GM12878 (cell line): ENCODE measurements at regions not wholly inside any gene's neighbourhood (a gene's known extent, or its start where the extent isn't known, plus 50 kb on each side); places are given as distances from the start of the nearest gene placed in this dataset.

Source experiments
- ATAC-seq: fragments of 200-7000 bp; cut with Tn5 transposase; 3 replicates; pipeline ENCODE4 v1.9.1; 2020; ENCODE audit warnings: mild to moderate bottlenecking, moderate library complexity
- BruUV-seq: library from RNA; stranded (reverse); fragments of 400-500 nt; replicated peaks from 2 replicates; lab custom pipeline; 2021; lab: Mats Ljungman, UMichigan
- CTCF ChIA-PET: fragments of 300-600 bp; sonication (Branson Sonifier 250); formaldehyde crosslinking; extraction: SDS; loops from one replicate; lab custom pipeline; 2021; ENCODE audit warnings: inconsistent platforms; lab: Yijun Ruan, JAX
- POLR2A ChIA-PET: fragments of 350-600 bp; formaldehyde crosslinking; extraction: SDS; loops from one replicate; lab custom pipeline; 2021; ENCODE audit warnings: inconsistent platforms; lab: Charles Lee
- RAD21 ChIA-PET: fragments of 300-600 bp; sonication (Branson Sonifier 250); formaldehyde crosslinking; loops from one replicate; lab custom pipeline; 2023; ENCODE audit warnings: antibody characterized with exemption; ENCODE audit not compliant: unreplicated experiment; lab: Charles Lee
- SMC1A ChIA-PET: fragments of 300-600 bp; sonication (Branson Sonifier 250); formaldehyde crosslinking; loops from one replicate; lab custom pipeline; 2023; ENCODE audit not compliant: unreplicated experiment, uncharacterized antibody; lab: Charles Lee
- DNase-seq: peaks from one replicate; pipeline ENCODE4 v3.0.0-alpha.2; 2011; ENCODE audit warnings: low read depth, low spot score
- FAIRE-seq: peaks from 3 replicates; lab custom pipeline; 2011; peaks lifted over from hg19 to GRCh38; lab: Jason Lieb, UNC
- H2AFZ ChIP-seq: 2 replicates; pipeline ENCODE4 v1.6.0; 2011; ENCODE audit warnings: low read depth, low read length, control low read depth; ENCODE audit not compliant: control insufficient read depth
- H3K27ac ChIP-seq: 2 replicates; pipeline ENCODE4 v1.5.1; 2011; ENCODE audit warnings: control low read depth; ENCODE audit not compliant: control insufficient read depth, insufficient read depth
- H3K27me3 ChIP-seq, 2 experiments: replicated peaks in 1 of 2; 2 replicates each; pipeline versions ENCODE4 v1.6.0 to v1.6.1; 2011; ENCODE audit warnings: low read length in 1 of 2; ENCODE audit not compliant: control insufficient read depth in 2 of 2, insufficient read depth in 2 of 2
- H3K36me3 ChIP-seq, 2 experiments: 2 replicates each; pipeline ENCODE4 v1.5.1; 2011; ENCODE audit warnings: low read length in 1 of 2; ENCODE audit not compliant: control insufficient read depth in 2 of 2, insufficient read depth in 2 of 2
- H3K4me1 ChIP-seq: 2 replicates; pipeline ENCODE4 v1.6.1; 2011; ENCODE audit warnings: mild to moderate bottlenecking, low read length, moderate library complexity, mixed read lengths; ENCODE audit not compliant: control insufficient read depth, insufficient read depth
- H3K4me2 ChIP-seq: 2 replicates; pipeline ENCODE4 v1.6.0; 2011; ENCODE audit warnings: control low read depth; ENCODE audit not compliant: control insufficient read depth, insufficient read depth
- H3K4me3 ChIP-seq: fragments of 200-600 bp; sonication (generic); 2 replicates; pipeline ENCODE4 v1.5.1; 2016
- H3K79me2 ChIP-seq: 2 replicates; pipeline ENCODE4 v1.6.0; 2011; ENCODE audit warnings: low read length; ENCODE audit not compliant: control insufficient read depth, insufficient read depth
- H3K9ac ChIP-seq: 2 replicates; pipeline ENCODE4 v1.8.0; 2011; ENCODE audit warnings: low read length, control low read depth, mixed read lengths; ENCODE audit not compliant: control insufficient read depth, insufficient read depth
- H3K9me3 ChIP-seq: replicated peaks from 3 replicates; pipeline ENCODE4 v1.5.1; 2011; ENCODE audit warnings: mild to moderate bottlenecking, low read length; ENCODE audit not compliant: control insufficient read depth, insufficient read depth
- H4K20me1 ChIP-seq: 2 replicates; pipeline ENCODE4 v1.6.0; 2011; ENCODE audit not compliant: control insufficient read depth, insufficient read depth
- CEBPZ ChIP-seq: fragments of 150-350 bp; IDR thresholded peaks from 2 replicates; pipeline ENCODE4 v1.6.1; 2016; ENCODE audit warnings: low read depth, low read length
- CHD1 ChIP-seq: IDR thresholded peaks from 2 replicates; pipeline ENCODE4 v1.6.1; 2012; ENCODE audit warnings: low read depth, low read length, improper control_type of control experiment
- FOS ChIP-seq: IDR thresholded peaks from 3 replicates; pipeline ENCODE4 v1.6.1; 2011; ENCODE audit warnings: borderline replicate concordance; ENCODE audit not compliant: insufficient read length; ENCODE audit errors: extremely low read depth
- PAX8 ChIP-seq: fragments of 450-650 bp; IDR thresholded peaks from 2 replicates; pipeline ENCODE4 v1.6.1; 2017; ENCODE audit warnings: mild to moderate bottlenecking, moderate library complexity
- POLR2A ChIP-seq: IDR thresholded peaks from 2 replicates; pipeline ENCODE4 v1.6.1; 2011; ENCODE audit warnings: low read depth, mild to moderate bottlenecking, low read length
- POLR2AphosphoS2 ChIP-seq: IDR thresholded peaks from 2 replicates; pipeline ENCODE4 v1.6.1; 2011; ENCODE audit warnings: low read depth, mild to moderate bottlenecking, low read length, improper control_type of control experiment, moderate library complexity
- POU2F2 ChIP-seq: IDR thresholded peaks from 3 replicates; pipeline ENCODE4 v1.6.1; 2011; ENCODE audit warnings: low read depth, mild to moderate bottlenecking, low read length, borderline replicate concordance
- RCOR1 ChIP-seq: conservative IDR thresholded peaks from 2 replicates; pipeline ENCODE4 v1.6.1; 2012; ENCODE audit warnings: low read depth, low read length, improper control_type of control experiment
- WGBS: methylation state at CpG from one replicate; pipeline ENCODE4 v1.1.6; 2016; ENCODE audit warnings: low lambda C conversion rate; ENCODE audit not compliant: insufficient replicate concordance, insufficient coverage; ENCODE audit errors: missing lambda C conversion rate; 5-methylcytosine and 5-hydroxymethylcytosine counted together
- in situ Hi-C: fragments of 300-500 bp; cut with MboI; formaldehyde crosslinking; loops from 9 replicates; pipeline ENCODE4 v1.14.3; 2018; ENCODE audit warnings: mixed read lengths
- intact Hi-C: fragments of 100-400 bp; cut with micrococcal nuclease; formaldehyde crosslinking; loops from one replicate; pipeline ENCODE4 v1.14.2; 2022; ENCODE audit not compliant: unreplicated experiment

- ATAC-seq (no peak), FAIRE-seq (no peak)
These were observed 904.3 kb downstream of the METTL15 start for GRCh38 chr11:29012507-29012906.

More at GRCh38 chr11:29012507-29012906, 904.3 kb downstream of the METTL15 start:
- in situ Hi-C loops (no loop called here), intact Hi-C loops (no loop called here)
- Histone ChIP-seq H3K4me1 (no peaks in the 10 kb centered on the region), H3K36me3 (no peaks in the 10 kb centered on the region), H3K27ac (no peak overlapping the region), H3K4me3 (no peak overlapping the region), H3K79me2 (no peaks in the 10 kb centered on the region), H3K4me2 (no peak overlapping the region), H4K20me1 (no peaks in the 10 kb centered on the region), H2AFZ (no peak overlapping the region), H3K9ac (no peak overlapping the region), H3K27me3 (no peaks in the 10 kb centered on the region), H3K9me3 (no peaks in the 10 kb centered on the region)
- ChIA-PET SMC1A (no interaction called here), POLR2A (no interaction called here), CTCF (no interaction called here), RAD21 (no interaction called here)
- WGBS = 0% methylated on average over 2 of the region's 2 CpGs
- BruUV-seq = no TSS peak
- no peak for DNase-seq
- no peak for TF ChIP-seq POLR2AphosphoS2
- TF ChIP-seq FOS = no peak
- TF ChIP-seq CHD1 = no peak
- TF ChIP-seq RCOR1 = no peak
- no peak for TF ChIP-seq CEBPZ
- TF ChIP-seq POLR2A = no peak
- no peak for TF ChIP-seq POU2F2
- TF ChIP-seq PAX8 = no peak
